Left hindlimb (tissue), 1 donor: ENCODE measurements at regions not wholly inside any gene's neighbourhood (a gene's known extent, or its start where the extent isn't known, plus 50 kb on each side); places are given as distances from the start of the nearest gene placed in this dataset.
"Not testable (repeated sequence)": the region's sequence is repeated elsewhere in the genome, so short reads cannot be mapped to it uniquely, and the experiment has no call there.

Experiments used
- DNase-seq: peaks from one replicate; pipeline ENCODE4 v3.0.0-alpha.2; 2018

GRCh38 chr17:30711626-30712507 lies 112.6 kb downstream of the CRLF3 start:
- DNase-seq, result not testable (repeated sequence)

DNA sequence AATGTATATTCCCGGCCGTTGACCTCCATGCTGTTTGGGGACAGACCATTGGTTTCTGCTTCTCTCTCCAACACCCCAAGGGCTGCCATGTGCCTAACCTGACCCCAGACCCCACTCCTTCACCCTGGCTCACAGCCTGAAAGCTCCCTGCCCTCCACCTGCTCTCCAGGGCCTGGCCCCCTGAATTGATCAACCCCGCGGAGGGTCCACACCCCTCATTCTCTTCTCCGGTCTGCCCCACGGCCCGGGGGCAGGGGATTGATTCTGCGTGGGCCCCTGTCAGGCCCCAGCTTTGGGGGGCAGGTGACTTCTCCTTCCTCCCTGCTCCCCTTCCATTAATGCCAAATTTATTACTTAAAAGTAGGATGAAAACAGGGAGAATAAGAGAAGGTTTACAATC lies 113.3 kb downstream of the CRLF3 start:
- DNase-seq, result not testable (repeated sequence)

- not testable (repeated sequence) for DNase-seq
Observed at GRCh38 chr17:30710276-30711088, 114.0 kb downstream of the CRLF3 start.

GRCh38 chr17:30709561-30710275 lies 114.8 kb downstream of the CRLF3 start:
- DNase-seq, result not testable (repeated sequence)

GRCh38 chr17:30709096-30709495 lies 115.4 kb downstream of the CRLF3 start:
- DNase-seq, result peak; percentile 71

- peak; percentile 97 for DNase-seq
Observed at GRCh38 chr17:30708241-30709078, 116.0 kb downstream of the CRLF3 start.

DNA sequence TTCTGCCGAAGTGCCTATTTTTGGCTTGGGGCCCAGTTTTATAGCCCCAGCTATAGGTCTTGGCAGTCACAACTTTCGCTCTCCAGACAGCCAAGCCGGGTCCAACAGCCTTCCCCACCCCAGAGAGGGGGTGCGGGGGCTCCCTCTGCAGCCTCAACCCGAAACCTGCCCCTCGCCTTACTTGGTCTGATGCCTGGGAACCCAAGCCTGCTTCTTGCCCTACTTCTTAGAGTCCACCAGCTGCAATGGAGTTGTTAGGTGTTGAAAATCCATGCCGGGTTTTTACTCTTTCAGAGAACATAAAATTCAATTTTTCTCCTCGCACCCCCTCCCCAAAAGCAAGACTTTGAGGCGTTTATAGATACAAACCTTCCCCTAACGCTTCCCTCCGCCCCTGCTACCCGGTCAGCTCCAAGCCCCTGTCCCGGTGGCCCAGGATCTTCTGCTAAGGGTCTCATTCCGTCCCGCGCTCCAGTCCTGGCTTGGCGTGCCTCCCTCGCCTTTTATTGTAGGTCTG lies 116.7 kb downstream of the CRLF3 start:
- peak; percentile 87 for DNase-seq

DNA sequence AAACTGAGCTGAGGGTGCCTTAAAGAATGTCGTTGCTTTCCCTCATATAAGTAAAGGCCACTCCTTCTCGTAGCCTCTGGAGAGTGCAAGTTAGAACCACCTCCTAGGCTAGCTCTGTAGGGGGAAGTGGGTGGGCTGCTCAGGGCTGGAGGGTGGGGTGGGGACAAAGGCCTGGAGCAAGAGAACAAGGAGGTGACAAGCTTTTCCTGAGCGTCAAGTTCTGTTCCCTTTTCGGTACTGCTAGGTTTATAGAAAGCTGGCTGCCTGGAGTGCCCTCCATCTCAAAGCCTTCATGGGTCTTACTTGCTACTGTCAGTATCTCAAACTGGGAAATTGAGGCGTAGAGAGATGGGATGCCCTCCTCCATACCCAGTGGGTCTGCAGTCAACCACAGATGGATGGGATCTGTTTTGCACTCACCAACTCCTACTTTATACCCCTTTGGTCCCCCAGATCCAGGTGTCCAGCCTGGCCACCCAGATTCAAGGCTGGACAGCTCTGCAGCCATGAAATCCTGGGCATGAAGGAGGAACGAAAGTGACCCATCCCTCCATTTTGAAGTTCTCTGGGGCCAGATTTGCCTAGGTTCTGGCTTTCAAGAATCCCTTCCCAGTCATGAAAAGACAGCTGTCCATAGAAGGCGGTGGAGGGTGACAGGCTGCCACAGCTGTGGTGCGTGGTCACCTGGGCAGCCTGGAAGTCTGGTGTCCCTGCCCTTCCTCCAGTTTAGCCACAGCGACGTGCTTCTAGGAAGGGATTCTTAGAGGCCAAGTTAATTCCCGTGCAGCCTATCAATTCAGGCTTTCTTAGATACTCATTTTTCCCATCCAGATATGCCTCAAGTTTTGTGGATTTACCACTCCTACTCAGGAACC lies 117.8 kb downstream of the CRLF3 start:
- not testable (repeated sequence) for DNase-seq

- not testable (repeated sequence) for DNase-seq
Observed at GRCh38 chr17:30706004-30706403, 118.5 kb downstream of the CRLF3 start.

- DNase-seq, result no peak
Observed at GRCh38 chr17:30701498-30701989, 122.9 kb downstream of the CRLF3 start.

DNA sequence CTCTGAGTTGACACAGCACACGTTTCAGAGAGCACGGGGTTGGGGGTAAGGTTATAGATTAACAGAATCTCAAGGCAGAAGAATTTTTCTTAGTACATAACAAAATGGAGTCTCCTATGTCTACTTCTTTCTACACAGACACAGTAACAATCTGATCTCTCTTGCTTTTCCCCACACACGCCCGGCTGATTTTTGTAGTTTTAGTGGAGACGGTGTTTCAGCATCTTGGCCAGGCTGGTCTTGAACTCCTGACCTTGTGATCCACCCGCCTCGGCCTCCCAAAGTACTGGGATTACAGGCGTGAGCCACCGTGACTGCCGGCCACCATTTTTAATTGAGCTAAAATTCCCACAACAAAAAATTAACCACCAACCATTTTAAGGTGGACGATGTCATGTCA lies 123.7 kb downstream of the CRLF3 start:
- DNase-seq, result not testable (repeated sequence)

GRCh38 chr17:30697619-30698460 lies 126.7 kb downstream of the CRLF3 start:
- not testable (repeated sequence) for DNase-seq

DNA sequence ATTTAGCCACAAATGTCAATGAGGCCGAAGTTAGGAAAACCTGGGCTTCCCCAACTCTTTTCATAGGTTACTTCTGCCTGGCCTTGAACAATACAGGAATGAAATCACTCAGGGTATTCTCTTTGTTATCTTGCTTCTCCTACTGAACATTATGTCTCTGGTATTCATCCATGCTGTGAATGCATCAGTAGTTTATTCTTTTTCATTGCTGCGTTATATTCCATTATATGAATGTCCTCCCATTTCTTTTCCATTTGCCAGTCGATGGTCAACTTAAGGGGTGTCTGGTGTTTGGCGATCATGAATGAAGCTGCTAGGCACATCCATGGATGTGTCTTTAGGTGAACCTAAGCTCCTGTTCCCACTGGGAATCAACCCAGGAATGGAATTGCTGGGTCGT lies 128.3 kb downstream of the CRLF3 start:
- no peak for DNase-seq

- DNase-seq, result not testable (repeated sequence)
Observed at GRCh38 chr17:30695265-30695811, 129.2 kb downstream of the CRLF3 start.

DNA sequence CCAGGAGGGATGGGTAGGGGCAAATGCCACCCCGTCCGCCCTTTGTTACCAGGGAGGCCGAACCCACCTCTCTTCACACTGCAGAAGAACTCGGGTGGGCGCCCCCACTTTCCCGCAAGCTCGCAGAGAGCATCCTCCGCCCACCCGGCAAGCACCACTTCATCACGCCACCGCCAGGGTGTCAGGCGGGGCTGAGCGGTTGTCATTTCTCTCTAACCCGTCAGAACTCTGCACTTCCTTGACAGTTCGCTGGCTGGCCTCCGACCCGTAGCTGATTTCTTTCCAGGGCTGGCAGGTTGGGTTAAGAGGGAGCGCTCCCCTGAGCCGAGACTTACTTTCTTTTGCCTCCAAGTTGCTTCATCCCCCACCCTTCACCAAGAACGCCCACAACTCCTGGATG lies 130.7 kb downstream of the CRLF3 start:
- DNase-seq, result not testable (repeated sequence)

DNA sequence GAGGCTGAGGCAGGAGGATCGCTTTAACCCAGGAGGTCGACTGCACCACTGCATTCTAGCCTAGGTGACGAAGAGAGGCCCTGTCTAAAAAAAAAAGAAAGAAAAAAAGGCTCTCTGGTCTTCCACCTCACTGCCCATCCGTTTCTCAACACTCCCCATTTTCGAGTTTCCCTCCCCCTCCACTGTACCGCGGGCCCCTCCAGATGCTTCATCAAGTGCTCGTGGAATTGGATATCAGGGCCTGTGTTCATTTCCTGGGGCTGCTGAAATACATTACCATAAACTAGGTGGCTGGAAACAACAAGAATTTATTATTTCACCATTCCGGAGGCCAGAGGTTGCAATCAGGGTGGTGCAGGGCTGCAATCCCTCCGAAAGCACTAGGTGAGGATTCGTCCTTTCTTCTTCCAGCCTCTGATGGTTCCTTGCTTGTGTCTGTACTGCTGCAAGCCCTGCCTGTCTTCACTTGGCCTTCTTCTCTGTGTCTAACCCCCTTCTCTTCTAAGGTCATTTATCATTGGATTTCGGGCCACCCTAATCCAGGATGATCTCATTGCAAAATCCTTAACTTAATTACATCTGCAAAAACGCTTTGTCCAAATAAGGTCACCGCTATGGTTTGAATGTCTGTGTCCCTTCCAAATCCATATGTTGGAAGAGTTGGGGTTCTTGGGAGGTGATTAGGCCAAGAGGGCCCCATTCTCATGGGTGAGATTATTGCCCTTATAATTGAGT lies 135.1 kb downstream of the CRLF3 start:
- not testable (repeated sequence) for DNase-seq

DNA sequence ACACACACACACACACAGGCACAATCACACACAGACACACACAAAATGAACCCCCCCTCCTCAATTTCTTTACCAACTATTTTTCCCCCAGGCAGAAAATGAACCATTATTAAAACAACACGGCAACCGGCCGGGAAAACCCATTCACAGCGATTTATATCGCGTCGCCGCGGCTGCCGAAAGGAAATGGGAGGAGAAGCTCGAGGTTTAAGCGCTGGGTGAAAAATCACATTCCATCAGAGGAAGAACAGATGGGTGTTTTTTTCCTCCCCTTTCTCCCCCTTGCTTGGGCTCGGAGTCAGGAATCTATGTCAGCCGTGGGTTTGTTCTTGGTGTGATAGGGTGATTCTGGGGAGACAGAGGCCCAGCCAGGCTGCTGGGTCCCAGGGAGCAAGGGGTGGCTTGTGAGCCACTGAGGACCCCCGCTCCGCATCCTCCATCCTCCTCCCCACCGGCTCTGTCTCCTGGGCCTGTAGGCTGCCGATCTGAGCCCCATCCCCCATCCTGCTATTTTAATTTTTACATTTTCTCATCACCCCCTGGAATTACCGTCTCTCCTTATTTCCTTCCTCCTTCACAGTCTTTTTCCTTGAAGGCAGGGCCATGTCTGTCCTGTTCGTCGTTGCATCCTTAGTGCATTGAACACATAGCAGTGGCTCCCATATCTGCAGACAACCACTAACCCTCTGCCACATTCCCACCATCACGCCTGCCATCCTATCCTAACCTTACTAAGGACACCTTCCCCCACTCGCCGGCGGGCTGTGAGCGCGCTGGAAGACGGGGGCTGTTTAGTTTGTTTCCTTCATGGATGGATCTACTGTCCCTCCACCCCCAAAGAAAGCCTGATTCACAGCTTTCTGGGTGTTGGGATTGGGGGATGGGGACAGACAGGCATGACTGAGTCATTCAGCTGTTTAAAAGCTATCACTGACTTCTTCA lies 137.7 kb downstream of the CRLF3 start:
- DNase-seq, result not testable (repeated sequence)
